ENCODE measurements at regions not wholly inside any gene's neighbourhood (a gene's known extent, or its start where the extent isn't known, plus 50 kb on each side); places are given as distances from the start of the nearest gene placed in this dataset.

GRCh38 chr2:240255165-240255491, 114.7 kb upstream of the OTOS start:
- no peak for DNase-seq (ENCODE audit: low spot score)
- no peak for ATAC-seq (ENCODE audit: low FRiP score)
- TF ChIP-seq CTCF (IDR thresholded peaks at IDR 0.05), result no peak

GRCh38 chr2:240255811-240256703, 115.6 kb upstream of the OTOS start:
- DNase-seq (ENCODE audit: low spot score) (no peak), ATAC-seq (ENCODE audit: low FRiP score) (no peak)
- TF ChIP-seq CTCF (IDR thresholded peaks at IDR 0.05), result no peak

GRCh38 chr2:240256704-240257637, 116.5 kb upstream of the OTOS start:
- DNase-seq (ENCODE audit: low spot score), result no peak
- no peak for ATAC-seq (ENCODE audit: low FRiP score)
- no peak for TF ChIP-seq CTCF (IDR thresholded peaks at IDR 0.05)

GRCh38 chr2:240257940-240258580, 117.6 kb upstream of the OTOS start:
- no peak for ATAC-seq (ENCODE audit: low FRiP score)
- no peak for DNase-seq (ENCODE audit: low spot score)
- TF ChIP-seq CTCF (IDR thresholded peaks at IDR 0.05), result no peak

- TF ChIP-seq CTCF (IDR thresholded peaks at IDR 0.05), result no peak
- ATAC-seq (ENCODE audit: low FRiP score) (no peak), DNase-seq (ENCODE audit: low spot score) (no peak)
Measured at GRCh38 chr2:240258685-240259084, 118.2 kb upstream of the OTOS start.

GRCh38 chr2:240259201-240259923, 118.9 kb upstream of the OTOS start:
- ATAC-seq (ENCODE audit: low FRiP score) (peak; percentile 47), DNase-seq (ENCODE audit: low spot score) (no peak)
- no peak for TF ChIP-seq CTCF (IDR thresholded peaks at IDR 0.05)

All from omental fat pad (tissue), 3 donors.